ENCODE measurements at regions not wholly inside any gene's neighbourhood (a gene's known extent, or its start where the extent isn't known, plus 50 kb on each side); places are given as distances from the start of the nearest gene placed in this dataset.

GRCh38 chr13:80469105-80469852, 128.4 kb upstream of the SPRY2 start:
- no peaks in the 10 kb centered on the region for H3K79me2 ChIP-seq (replicated peaks; ENCODE audit: insufficient read depth, low read length)
- no peak overlapping the region for H3K4me2 ChIP-seq (ENCODE audit: low read length)
- no peaks in the 10 kb centered on the region for H3K36me3 ChIP-seq (ENCODE audit: insufficient read depth, low read length)
- no peak overlapping the region for H3K9ac ChIP-seq (ENCODE audit: low read length)
- no peak overlapping the region for H2AFZ ChIP-seq (ENCODE audit: low read depth, low read length)
- no peaks in the 10 kb centered on the region for H3F3A ChIP-seq (ENCODE audit: insufficient read depth, low read length, poor library complexity, severe bottlenecking)
- H3K27ac ChIP-seq (ENCODE audit: low read length) = no peak overlapping the region
- no peaks in the 10 kb centered on the region for H3K9me3 ChIP-seq (ENCODE audit: low read length)
- no peaks in the 10 kb centered on the region for H4K20me1 ChIP-seq (ENCODE audit: insufficient read depth)
- TF ChIP-seq EP300 (conservative IDR thresholded peaks at IDR 0.05; ENCODE audit: poor library complexity, severe bottlenecking) (no peak), REST (IDR thresholded peaks at IDR 0.05; ENCODE audit: borderline replicate concordance) (no peak), SMC3 (conservative IDR thresholded peaks at IDR 0.05; ENCODE audit: poor library complexity) (no peak), POLR2AphosphoS5 (IDR thresholded peaks at IDR 0.05) (no peak), CTCF (IDR thresholded peaks at IDR 0.05; ENCODE audit: poor library complexity, severe bottlenecking) (no peak), MXI1 (conservative IDR thresholded peaks at IDR 0.05; ENCODE audit: poor library complexity, severe bottlenecking) (no peak), TAF1 (IDR thresholded peaks at IDR 0.05; ENCODE audit: low read depth) (no peak)
- no peaks in the 10 kb centered on the region for H3K27me3 ChIP-seq (ENCODE audit: insufficient read depth, low read depth, low read length)
- no peaks in the 10 kb centered on the region for H3K9me2 ChIP-seq (ENCODE audit: insufficient read depth, low read length)
- no peak overlapping the region for H3K4me3 ChIP-seq (ENCODE audit: low read length)

GRCh38 chr13:80465321-80465720, 124.4 kb upstream of the SPRY2 start:
- H3K79me2 ChIP-seq (replicated peaks; ENCODE audit: insufficient read depth, low read length) = no peaks in the 10 kb centered on the region
- no peak overlapping the region for H3K4me2 ChIP-seq (ENCODE audit: low read length)
- no peaks in the 10 kb centered on the region for H3K9me2 ChIP-seq (ENCODE audit: insufficient read depth, low read length)
- H4K20me1 ChIP-seq (ENCODE audit: insufficient read depth) = no peaks in the 10 kb centered on the region
- TF ChIP-seq MXI1 (conservative IDR thresholded peaks at IDR 0.05; ENCODE audit: poor library complexity, severe bottlenecking) (no peak), SMC3 (conservative IDR thresholded peaks at IDR 0.05; ENCODE audit: poor library complexity) (no peak), EZH2 (IDR thresholded peaks at IDR 0.05; ENCODE audit: borderline replicate concordance, insufficient read depth, low read length, poor library complexity, severe bottlenecking) (no peak), TAF1 (IDR thresholded peaks at IDR 0.05; ENCODE audit: low read depth) (no peak), CTCF (IDR thresholded peaks at IDR 0.05; ENCODE audit: poor library complexity, severe bottlenecking) (no peak), EP300 (conservative IDR thresholded peaks at IDR 0.05; ENCODE audit: poor library complexity, severe bottlenecking) (no peak), RAD21 (conservative IDR thresholded peaks at IDR 0.05) (no peak), POLR2AphosphoS5 (IDR thresholded peaks at IDR 0.05) (no peak), REST (IDR thresholded peaks at IDR 0.05; ENCODE audit: borderline replicate concordance) (no peak)
- no peak overlapping the region for H3K4me3 ChIP-seq (ENCODE audit: low read length)
- no peak overlapping the region for H3K27ac ChIP-seq (ENCODE audit: low read length)
- H3K9me3 ChIP-seq (ENCODE audit: low read length) = no peaks in the 10 kb centered on the region
- H3F3A ChIP-seq (ENCODE audit: insufficient read depth, low read length, poor library complexity, severe bottlenecking) = no peaks in the 10 kb centered on the region
- no peak overlapping the region for H3K9ac ChIP-seq (ENCODE audit: low read length)
- H2AFZ ChIP-seq (ENCODE audit: low read depth, low read length) = no peak overlapping the region
- H3K36me3 ChIP-seq (ENCODE audit: insufficient read depth, low read length) = no peaks in the 10 kb centered on the region
- no peaks in the 10 kb centered on the region for H3K27me3 ChIP-seq (ENCODE audit: insufficient read depth, low read depth, low read length)
